ENCODE measurements at regions not wholly inside any gene's neighbourhood (a gene's known extent, or its start where the extent isn't known, plus 50 kb on each side); places are given as distances from the start of the nearest gene placed in this dataset.
"Not testable (repeated sequence)": the region's sequence is repeated elsewhere in the genome, so short reads cannot be mapped to it uniquely, and the experiment has no call there.

DNA sequence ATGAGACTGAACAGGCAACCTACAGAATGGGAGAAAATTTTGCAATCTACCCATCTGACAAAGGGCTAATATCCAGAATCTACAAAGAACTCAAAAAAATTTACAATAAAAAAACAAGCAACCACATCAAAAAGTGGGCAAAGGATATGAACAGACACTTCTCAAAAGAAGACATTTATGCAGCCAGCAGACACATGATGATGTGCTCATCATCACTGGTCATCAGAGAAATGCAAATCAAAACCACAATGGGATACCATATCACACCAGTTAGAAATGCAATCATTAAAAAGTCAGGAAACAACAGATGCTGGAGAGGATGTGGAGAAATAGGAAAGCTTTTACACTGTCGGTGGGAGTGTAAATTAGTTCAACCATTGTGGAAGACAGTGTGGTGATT lies 51.7 kb upstream of the PAXBP1 start:
- DNase-seq (ENCODE audit: low read depth in 2 of 2, low spot score in 1 of 2): not testable (repeated sequence)

DNA sequence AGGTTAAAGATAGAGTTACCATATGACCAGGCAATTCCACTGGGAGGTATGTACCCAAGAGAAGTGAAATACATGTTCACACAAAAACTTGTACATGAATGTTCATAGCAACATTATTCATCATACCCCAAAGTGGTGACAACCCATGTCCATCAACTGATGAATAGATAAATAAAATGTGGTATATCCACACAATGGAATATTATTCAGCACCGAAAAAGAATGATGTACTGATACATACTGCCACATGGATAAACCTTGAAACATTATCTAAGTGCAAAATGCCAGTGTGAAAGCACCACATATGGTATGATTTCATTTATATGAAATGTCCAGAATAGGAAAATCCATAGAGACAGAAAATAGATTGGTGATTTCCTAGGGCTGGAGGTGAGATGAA lies 53.4 kb upstream of the PAXBP1 start:
- DNase-seq (ENCODE audit: low read depth in 2 of 2, low spot score in 1 of 2): no peak

GRCh38 chr21:32826329-32827167 lies 55.0 kb upstream of the PAXBP1 start:
- DNase-seq (ENCODE audit: low read depth in 2 of 2, low spot score in 1 of 2): no peak

DNA sequence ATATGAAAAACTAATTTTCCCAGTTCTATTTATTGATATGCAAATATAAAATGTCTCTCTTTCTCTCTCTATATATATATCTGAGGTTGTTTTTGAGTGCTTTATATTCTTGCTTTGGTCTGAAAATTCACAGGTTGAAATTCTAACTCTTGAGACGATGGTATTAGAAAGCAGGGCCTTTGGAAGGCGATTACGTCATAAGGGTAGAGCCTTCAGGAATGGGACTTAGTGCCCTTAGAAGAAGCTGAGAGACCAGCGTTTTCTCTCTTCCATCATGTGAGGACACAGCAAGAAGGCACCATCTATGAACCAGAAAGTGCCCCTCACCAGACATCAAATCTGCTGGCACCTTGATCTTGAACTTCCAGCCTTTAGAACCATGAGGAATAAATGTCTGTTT lies 57.4 kb upstream of the PAXBP1 start:
- no peak for DNase-seq (ENCODE audit: low read depth in 2 of 2, low spot score in 1 of 2)

- no peak for DNase-seq (ENCODE audit: low read depth in 2 of 2, low spot score in 1 of 2)
Observed at GRCh38 chr21:32829504-32829903, 57.9 kb upstream of the PAXBP1 start.

DNA sequence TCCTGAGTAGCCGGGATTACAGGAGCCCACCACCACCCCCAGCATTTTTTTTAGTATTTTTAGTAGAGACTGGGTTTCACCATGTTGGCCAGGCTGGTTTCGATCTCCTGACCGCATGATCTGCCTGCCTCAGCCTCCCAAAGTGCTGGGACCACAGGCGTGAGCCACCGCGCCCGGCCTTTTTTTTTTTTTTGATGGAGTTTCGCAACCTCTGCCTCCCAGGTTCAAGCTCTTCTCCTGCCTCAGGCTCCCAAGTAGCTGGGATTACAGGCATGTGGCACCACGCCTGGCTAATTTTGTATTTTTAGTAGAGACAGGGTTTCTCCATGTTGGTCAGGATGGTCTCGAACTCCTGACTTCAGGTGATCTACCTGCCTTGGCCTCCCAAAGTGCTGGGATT lies 60.2 kb upstream of the PAXBP1 start:
- DNase-seq (ENCODE audit: low read depth in 2 of 2, low spot score in 1 of 2): not testable (repeated sequence)

DNA sequence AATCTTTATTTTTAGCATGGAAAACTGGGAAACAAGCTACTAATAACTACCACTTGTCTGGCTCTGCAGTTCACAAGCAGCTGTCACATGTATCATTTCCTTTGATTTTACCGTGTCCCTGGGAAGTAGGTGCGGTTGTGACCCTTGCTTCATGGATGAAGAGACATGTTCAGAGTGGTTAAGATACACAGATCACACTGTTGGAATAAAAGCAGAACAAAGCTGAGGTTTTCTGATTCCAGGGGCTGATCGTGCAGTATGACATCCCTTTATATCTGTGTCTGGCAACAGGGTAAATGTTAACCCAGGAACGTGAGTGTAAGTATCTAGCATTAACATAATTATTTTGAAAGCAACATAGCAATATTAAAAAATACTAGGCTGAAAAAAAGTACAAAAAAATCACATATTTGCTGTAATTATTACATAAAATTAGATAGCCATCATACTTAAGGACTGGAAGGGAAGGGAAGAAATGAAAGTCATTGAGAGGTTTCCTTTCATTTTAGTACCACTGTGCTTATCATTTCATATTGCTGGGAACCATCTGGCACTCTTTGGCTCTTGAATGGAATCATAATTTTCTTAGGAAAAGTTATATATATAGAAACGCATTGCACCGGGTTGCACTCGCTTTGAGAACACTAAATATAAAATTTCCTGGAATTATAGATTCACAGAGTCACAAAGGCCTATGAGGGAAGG lies 62.8 kb upstream of the PAXBP1 start:
- no peak for DNase-seq (ENCODE audit: low read depth in 2 of 2, low spot score in 1 of 2)

GRCh38 chr21:32834916-32835235 lies 63.3 kb upstream of the PAXBP1 start:
- DNase-seq (ENCODE audit: low read depth in 2 of 2, low spot score in 1 of 2): no peak

DNA sequence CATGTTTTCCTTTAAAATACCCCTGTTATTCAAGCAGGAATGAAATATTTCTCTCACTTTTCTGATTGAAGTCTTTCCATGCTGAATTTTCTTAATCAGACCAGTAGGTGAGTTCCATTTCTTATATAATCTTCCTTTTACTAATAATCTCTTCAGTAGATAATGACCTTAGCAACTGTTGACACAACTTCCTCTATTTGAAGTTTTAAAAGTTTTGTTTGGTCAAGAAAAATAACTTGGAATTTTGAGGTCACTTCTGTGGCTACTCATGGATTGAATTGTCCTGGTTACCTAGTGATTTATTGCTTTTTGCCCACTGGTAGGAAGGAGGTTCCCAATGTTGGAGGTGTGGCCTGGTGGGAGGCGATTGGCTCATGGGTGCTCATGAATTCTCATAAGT lies 70.6 kb upstream of the PAXBP1 start:
- no peak for DNase-seq (ENCODE audit: low read depth in 2 of 2, low spot score in 1 of 2)

- DNase-seq (ENCODE audit: low read depth in 2 of 2, low spot score in 1 of 2): no peak
Observed at GRCh38 chr21:32843561-32843960, 72.0 kb upstream of the PAXBP1 start.

DNA sequence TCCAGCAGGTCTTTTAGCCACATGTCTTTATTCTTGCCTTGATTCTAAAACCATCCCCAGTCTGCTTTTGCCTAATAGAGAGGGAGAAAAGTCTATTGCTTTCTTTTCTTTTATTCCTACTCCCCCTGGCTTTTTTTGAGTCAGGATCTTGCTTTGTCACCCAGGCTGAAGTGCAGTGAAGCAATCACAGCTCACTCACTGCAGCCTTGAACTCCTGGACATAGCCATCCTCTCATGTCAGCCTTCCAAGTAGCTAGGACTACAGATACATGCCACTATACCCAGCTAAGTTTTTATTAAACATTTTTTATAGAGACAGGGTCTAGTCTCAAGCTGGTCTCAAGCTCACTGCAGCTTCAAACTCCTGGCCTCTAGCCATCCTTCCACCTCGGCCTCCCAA lies 72.5 kb upstream of the PAXBP1 start:
- no peak for DNase-seq (ENCODE audit: low read depth in 2 of 2, low spot score in 1 of 2)

- DNase-seq (ENCODE audit: low read depth in 2 of 2, low spot score in 1 of 2): no peak
Observed at GRCh38 chr21:32844653-32845436, 73.3 kb upstream of the PAXBP1 start.

- DNase-seq (ENCODE audit: low read depth in 2 of 2, low spot score in 1 of 2): no peak
Observed at GRCh38 chr21:32858628-32859027, 87.1 kb upstream of the PAXBP1 start.

DNA sequence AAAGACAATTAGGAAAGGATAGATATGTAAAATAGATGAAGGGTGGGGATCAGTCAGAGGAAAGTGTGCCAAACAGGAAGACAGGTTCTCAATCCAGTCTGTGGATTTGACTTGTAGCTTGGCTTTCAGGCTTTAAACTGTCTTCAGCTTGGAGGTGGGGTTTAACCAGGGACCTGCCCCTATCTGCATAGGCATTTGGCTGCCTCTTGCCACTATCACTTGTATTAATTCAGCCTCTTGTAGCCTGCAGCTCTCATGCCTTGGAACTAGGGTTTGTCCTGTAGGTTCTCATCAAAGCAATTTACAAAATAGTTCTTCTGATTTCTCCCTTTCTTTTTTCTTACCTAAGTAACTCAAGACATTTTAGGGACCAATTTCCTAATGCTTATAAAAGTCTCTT lies 88.8 kb upstream of the PAXBP1 start:
- no peak for DNase-seq (ENCODE audit: low read depth in 2 of 2, low spot score in 1 of 2)

DNA sequence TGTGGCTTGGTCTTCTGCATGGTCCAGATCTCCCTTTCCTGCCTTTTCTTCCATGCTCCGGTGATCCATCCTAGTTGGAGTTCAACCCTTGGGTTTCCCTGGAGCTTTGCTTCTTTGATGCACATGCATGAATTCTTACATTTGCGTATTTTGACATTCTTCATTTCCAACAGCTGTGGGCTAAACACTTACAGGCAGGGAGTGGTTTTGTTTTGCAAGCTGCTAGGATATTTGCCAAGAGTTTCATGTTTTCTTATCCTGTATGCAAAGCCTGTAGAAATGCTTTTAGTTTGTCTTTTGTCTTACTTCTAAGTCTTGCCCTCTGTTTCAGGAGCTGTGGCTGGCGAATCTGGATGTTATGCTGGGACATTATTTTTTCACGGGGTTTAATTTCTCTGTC lies 90.3 kb upstream of the PAXBP1 start:
- DNase-seq (ENCODE audit: low read depth in 2 of 2, low spot score in 1 of 2): no peak

DNA sequence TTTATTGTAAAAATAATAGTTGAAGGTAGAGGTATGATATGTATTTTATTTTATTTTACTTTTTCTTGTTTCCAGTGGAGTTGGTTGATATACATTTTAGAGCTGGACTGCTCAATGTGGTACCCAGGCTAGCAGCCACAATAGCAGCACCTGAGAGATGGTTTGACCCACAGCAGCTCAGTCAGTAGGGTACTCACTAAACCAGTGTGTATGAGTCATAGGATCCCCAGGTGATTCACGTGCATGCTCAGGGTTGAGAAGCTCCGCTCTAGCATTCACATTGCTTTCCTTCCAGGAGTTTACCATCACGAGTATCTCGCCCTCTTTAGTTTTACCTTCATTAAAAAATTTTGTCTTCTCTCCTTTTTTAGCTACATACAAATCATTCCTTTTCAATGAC lies 96.0 kb upstream of the PAXBP1 start:
- DNase-seq (ENCODE audit: low read depth in 2 of 2, low spot score in 1 of 2): no peak

- no peak for DNase-seq (ENCODE audit: low read depth in 2 of 2, low spot score in 1 of 2)
Observed at GRCh38 chr21:32868631-32869454, 97.3 kb upstream of the PAXBP1 start.

GRCh38 chr21:32869459-32869858 lies 97.9 kb upstream of the PAXBP1 start:
- DNase-seq (ENCODE audit: low read depth in 2 of 2, low spot score in 1 of 2): no peak

GRCh38 chr21:32876426-32876825 lies 104.9 kb upstream of the PAXBP1 start:
- no peak for DNase-seq (ENCODE audit: low read depth in 2 of 2, low spot score in 1 of 2)

DNA sequence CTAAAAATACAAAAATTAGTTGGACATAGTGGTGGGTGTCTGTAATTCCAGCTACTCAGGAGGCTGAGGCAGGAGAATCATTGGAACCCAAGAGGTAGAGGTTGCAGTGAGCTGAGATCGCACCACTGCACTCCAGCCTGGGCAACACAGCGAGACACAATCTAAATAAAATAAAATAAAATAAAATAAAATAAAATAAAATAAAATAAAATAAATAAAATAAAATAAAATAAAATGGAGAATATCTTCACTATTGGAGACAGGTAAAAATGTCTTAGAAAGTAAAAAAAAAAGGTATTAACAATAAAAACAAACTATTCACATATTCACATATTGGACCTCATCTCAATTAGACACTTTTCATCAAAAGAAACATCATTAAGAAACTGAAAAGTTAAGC lies 106.3 kb upstream of the PAXBP1 start:
- DNase-seq (ENCODE audit: low read depth in 2 of 2, low spot score in 1 of 2): not testable (repeated sequence)

GRCh38 chr21:32878661-32879060 lies 107.1 kb upstream of the PAXBP1 start:
- no peak for DNase-seq (ENCODE audit: low read depth in 2 of 2, low spot score in 1 of 2)

Measured in stimulated activated CD8-positive, alpha-beta memory T cell treated with anti-CD3 and anti-CD28 coated beads, Interleukin-4, amount 100 ng/mL, for 4 hours (primary cell).